ENCODE measurements at regions not wholly inside any gene's neighbourhood (a gene's known extent, or its start where the extent isn't known, plus 50 kb on each side); places are given as distances from the start of the nearest gene placed in this dataset.

DNA sequence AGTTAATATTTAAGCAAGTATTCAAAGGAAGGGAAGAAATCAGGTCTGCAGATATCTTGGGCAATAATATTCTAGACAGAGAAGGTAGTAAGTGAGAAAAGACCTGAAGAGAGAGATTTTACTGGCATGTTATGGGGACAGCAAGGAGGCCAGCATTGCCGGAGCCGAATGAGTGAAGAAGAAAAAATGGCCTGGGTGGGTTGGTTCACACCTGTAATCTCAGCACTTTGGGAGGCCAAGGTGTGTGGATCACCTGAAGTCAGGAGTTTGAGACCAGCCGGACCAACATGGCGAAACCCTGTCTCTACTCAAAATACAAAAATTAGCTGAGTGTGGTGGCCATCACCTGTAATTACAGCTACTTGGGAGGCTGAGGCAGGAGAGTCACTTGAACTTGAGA, 164.7 kb downstream of the VGLL3 start:
- no peak overlapping the region for H3K4me3 Mint-ChIP-seq
- no peak for ATAC-seq
- H3K27me3 Mint-ChIP-seq, result no peaks in the 10 kb centered on the region
- no peak for DNase-seq
- no peaks in the 10 kb centered on the region for H3K36me3 Mint-ChIP-seq
- H3K9me3 Mint-ChIP-seq (ENCODE audit: low read depth), result no peaks in the 10 kb centered on the region
- CTCF ChIA-PET, result no interaction called here
- H3K27ac Mint-ChIP-seq, result no peak overlapping the region
- no peaks in the 10 kb centered on the region for H3K4me1 Mint-ChIP-seq

GRCh38 chr3:86815880-86816279, 175.1 kb downstream of the VGLL3 start:
- Mint-ChIP-seq H3K4me3 (no peak overlapping the region), H3K36me3 (no peaks in the 10 kb centered on the region), H3K4me1 (no peaks in the 10 kb centered on the region), H3K27ac (no peak overlapping the region), H3K27me3 (no peaks in the 10 kb centered on the region), H3K9me3 (ENCODE audit: low read depth) (peaks cover 5% of the 10 kb centered on the region)
- ATAC-seq (no peak), DNase-seq (no peak)
- CTCF ChIA-PET, result no interaction called here

DNA sequence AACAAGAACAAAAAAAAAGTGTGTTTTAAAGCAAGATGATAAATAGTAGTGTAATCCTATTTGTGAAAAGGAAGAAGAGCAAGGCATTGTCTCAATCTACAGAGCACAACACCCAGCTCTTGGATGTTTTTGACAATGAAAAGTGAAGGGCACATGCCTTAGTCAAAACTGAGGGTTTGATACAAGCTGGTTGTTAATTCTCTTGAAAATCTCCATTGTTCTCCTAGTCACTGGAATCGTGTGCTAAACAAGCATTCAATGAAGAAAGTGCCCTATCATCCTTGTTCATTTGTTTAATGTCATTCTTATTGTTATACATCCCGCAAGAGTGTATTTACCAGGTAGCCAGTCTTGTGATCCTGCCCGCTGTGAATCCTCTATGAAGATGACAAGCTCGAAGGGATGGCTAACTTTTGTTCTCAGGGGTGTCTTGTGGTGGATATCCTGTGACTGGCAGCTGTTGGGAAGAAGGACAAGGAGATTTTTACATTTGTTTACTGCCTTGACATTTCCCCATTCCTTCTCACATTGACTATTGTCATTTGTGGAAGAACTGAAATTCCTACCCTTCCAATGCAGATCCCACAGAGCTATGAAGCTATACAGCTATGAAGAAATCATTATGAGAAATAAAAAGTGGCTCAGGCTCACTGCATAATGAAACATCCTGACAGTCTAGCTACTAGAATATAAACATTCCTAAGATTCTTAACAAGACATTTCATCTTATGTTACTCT, 175.9 kb downstream of the VGLL3 start:
- Mint-ChIP-seq H3K9me3 (ENCODE audit: low read depth) (peaks cover 5% of the 10 kb centered on the region), H3K4me1 (no peaks in the 10 kb centered on the region), H3K27me3 (no peaks in the 10 kb centered on the region), H3K36me3 (no peaks in the 10 kb centered on the region), H3K27ac (no peak overlapping the region), H3K4me3 (no peak overlapping the region)
- CTCF ChIA-PET, result no interaction called here
- no peak for DNase-seq
- no peak for ATAC-seq

DNA sequence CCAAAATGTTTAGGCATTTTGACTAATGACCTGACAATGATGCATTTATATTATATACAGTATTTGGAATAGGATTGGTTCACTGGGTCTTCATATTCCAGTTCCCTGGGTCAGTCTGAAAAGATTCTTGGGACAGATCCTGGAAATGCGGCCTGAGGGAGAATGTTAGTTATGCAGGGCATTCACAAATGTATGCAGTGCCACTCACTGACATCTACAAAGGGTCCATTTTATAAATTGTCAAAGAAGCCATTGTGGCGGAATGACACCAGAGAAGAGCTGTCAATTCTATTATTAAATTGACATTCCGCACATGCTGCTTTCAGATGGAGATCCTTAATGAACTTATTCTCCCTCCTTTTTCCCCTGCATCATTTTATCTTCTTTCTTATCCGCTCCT, 176.6 kb downstream of the VGLL3 start:
- H3K9me3 Mint-ChIP-seq (ENCODE audit: low read depth), result peaks cover 5% of the 10 kb centered on the region
- H3K27ac Mint-ChIP-seq, result no peak overlapping the region
- no peak for DNase-seq
- CTCF ChIA-PET, result no interaction called here
- H3K4me1 Mint-ChIP-seq, result no peaks in the 10 kb centered on the region
- no peaks in the 10 kb centered on the region for H3K36me3 Mint-ChIP-seq
- H3K27me3 Mint-ChIP-seq, result no peaks in the 10 kb centered on the region
- H3K4me3 Mint-ChIP-seq, result no peak overlapping the region
- no peak for ATAC-seq

DNA sequence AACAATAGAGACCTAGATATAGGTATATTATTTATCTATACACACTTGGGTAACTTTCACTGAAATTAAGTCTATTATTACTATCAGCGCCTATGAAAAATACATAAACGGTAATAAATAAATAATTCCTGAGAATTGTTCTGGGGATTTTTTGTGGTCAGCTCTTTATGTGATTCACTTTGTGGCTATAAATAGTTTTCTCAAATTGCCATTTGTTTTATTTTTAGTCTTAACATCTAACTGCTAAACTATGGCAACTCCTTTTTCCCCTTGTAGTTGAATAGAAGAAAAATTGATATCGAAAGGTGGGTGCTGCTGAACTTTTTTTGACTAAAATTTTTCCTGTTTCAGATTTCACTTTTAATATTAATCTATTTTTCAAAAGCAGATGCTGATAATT, 189.0 kb downstream of the VGLL3 start:
- Mint-ChIP-seq H3K27me3 (no peaks in the 10 kb centered on the region), H3K27ac (no peak overlapping the region), H3K9me3 (ENCODE audit: low read depth) (peaks cover 4% of the 10 kb centered on the region), H3K4me3 (no peak overlapping the region), H3K36me3 (no peaks in the 10 kb centered on the region), H3K4me1 (no peaks in the 10 kb centered on the region)
- CTCF ChIA-PET, result no interaction called here
- ATAC-seq (no peak), DNase-seq (no peak)

- no peaks in the 10 kb centered on the region for H3K36me3 Mint-ChIP-seq
- H3K27me3 Mint-ChIP-seq, result no peaks in the 10 kb centered on the region
- ATAC-seq (no peak), DNase-seq (no peak)
- H3K9me3 Mint-ChIP-seq (ENCODE audit: low read depth), result peaks cover 2% of the 10 kb centered on the region
- CTCF ChIA-PET, result no interaction called here
- H3K4me3 Mint-ChIP-seq, result no peak overlapping the region
- H3K4me1 Mint-ChIP-seq, result no peaks in the 10 kb centered on the region
- no peak overlapping the region for H3K27ac Mint-ChIP-seq
Measured at GRCh38 chr3:86801066-86801465, 189.9 kb downstream of the VGLL3 start.

- no peak overlapping the region for H3K4me3 Mint-ChIP-seq
- no peaks in the 10 kb centered on the region for H3K27me3 Mint-ChIP-seq
- no peak overlapping the region for H3K27ac Mint-ChIP-seq
- no peak for DNase-seq
- H3K36me3 Mint-ChIP-seq, result no peaks in the 10 kb centered on the region
- H3K9me3 Mint-ChIP-seq (ENCODE audit: low read depth), result peaks cover 2% of the 10 kb centered on the region
- H3K4me1 Mint-ChIP-seq, result no peaks in the 10 kb centered on the region
- CTCF ChIA-PET, result no interaction called here
- no peak for ATAC-seq
Measured at GRCh38 chr3:86800116-86800515, 190.8 kb downstream of the VGLL3 start.

GRCh38 chr3:86797946-86798345, 193.0 kb downstream of the VGLL3 start:
- Mint-ChIP-seq H3K27me3 (no peaks in the 10 kb centered on the region), H3K9me3 (ENCODE audit: low read depth) (no peaks in the 10 kb centered on the region), H3K27ac (no peak overlapping the region), H3K4me3 (no peak overlapping the region), H3K4me1 (no peaks in the 10 kb centered on the region), H3K36me3 (no peaks in the 10 kb centered on the region)
- no peak for DNase-seq
- no peak for ATAC-seq
- CTCF ChIA-PET, result no interaction called here

DNA sequence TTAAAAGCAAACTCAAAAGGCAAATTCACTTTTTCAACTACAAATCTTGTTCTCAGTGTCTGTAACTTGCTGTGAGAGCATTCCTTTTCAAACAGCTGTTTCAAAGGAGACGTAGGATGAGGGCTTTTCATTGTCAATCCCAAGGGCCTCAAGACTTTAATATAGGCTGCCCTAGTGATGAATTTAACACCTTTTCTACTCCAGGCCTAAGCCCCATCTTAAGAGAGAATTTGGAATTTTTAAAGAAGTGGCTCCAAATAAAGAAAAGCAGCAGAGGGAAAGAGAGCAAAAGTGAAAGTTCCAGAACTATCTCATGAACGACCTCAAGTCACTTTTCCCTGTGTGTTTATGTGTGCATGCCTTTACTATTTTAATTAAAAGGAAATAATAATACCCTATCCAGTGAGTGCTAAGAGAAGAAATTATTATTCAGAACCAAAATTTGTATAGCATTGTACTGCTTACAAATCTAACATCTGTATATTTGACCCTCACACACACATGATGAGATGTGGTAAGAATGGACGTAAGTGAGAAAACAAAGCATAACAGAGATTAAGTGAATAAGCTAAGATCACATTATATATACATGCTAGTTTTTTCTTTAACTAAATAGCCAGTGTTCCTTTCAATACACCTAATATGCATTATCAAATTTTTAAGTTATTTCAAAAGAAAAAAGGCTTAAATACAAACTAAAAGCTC, 196.4 kb downstream of the VGLL3 start:
- no peak for DNase-seq
- ATAC-seq, result no peak
- no peak overlapping the region for H3K27ac Mint-ChIP-seq
- H3K36me3 Mint-ChIP-seq, result no peaks in the 10 kb centered on the region
- CTCF ChIA-PET, result no interaction called here
- no peaks in the 10 kb centered on the region for H3K4me1 Mint-ChIP-seq
- H3K27me3 Mint-ChIP-seq, result no peaks in the 10 kb centered on the region
- H3K4me3 Mint-ChIP-seq, result no peak overlapping the region
- no peaks in the 10 kb centered on the region for H3K9me3 Mint-ChIP-seq (ENCODE audit: low read depth)

- no peaks in the 10 kb centered on the region for H3K27me3 Mint-ChIP-seq
- no peak overlapping the region for H3K27ac Mint-ChIP-seq
- DNase-seq (no peak), ATAC-seq (no peak)
- H3K4me1 Mint-ChIP-seq, result no peaks in the 10 kb centered on the region
- H3K9me3 Mint-ChIP-seq (ENCODE audit: low read depth), result no peaks in the 10 kb centered on the region
- H3K36me3 Mint-ChIP-seq, result no peaks in the 10 kb centered on the region
- no peak overlapping the region for H3K4me3 Mint-ChIP-seq
- CTCF ChIA-PET, result no interaction called here
Measured at GRCh38 chr3:86793786-86794185, 197.2 kb downstream of the VGLL3 start.

GRCh38 chr3:86792316-86792715, 198.6 kb downstream of the VGLL3 start:
- H3K4me1 Mint-ChIP-seq, result no peaks in the 10 kb centered on the region
- H3K27ac Mint-ChIP-seq, result no peak overlapping the region
- CTCF ChIA-PET, result no interaction called here

GRCh38 chr3:86790884-86791549, 199.9 kb downstream of the VGLL3 start:
- ATAC-seq (no peak), DNase-seq (no peak)
- no peak overlapping the region for H3K4me3 Mint-ChIP-seq
- CTCF ChIA-PET, result no interaction called here
- H3K27me3 Mint-ChIP-seq, result no peaks in the 10 kb centered on the region
- H3K9me3 Mint-ChIP-seq (ENCODE audit: low read depth), result no peaks in the 10 kb centered on the region
- no peaks in the 10 kb centered on the region for H3K36me3 Mint-ChIP-seq
- no peak overlapping the region for H3K27ac Mint-ChIP-seq
- H3K4me1 Mint-ChIP-seq, result no peaks in the 10 kb centered on the region

More at GRCh38 chr3:86792316-86792715, 198.6 kb downstream of the VGLL3 start:
- DNase-seq, result no peak
- Mint-ChIP-seq H3K27me3 (no peaks in the 10 kb centered on the region), H3K4me3 (no peak overlapping the region), H3K9me3 (ENCODE audit: low read depth) (no peaks in the 10 kb centered on the region), H3K36me3 (no peaks in the 10 kb centered on the region)
- no peak for ATAC-seq

DNA sequence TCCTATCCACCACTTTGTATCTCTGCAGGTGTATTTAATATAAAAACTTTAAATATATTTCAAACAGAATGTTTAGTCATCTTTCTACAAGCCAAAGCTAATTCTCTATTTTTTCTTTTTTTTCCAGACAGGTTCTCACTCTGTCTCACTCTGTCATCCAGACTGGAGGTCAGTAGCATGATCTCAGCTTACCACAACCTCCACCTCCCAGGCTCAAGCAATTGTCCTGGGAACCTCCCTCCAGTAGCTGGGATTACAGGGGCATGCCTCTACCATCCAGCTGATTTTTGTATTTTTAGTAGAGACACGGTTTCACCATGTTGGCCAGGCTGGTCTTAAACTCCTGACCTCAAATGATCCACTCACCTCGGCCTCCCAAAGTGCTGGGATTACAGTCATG, 202.6 kb downstream of the VGLL3 start:
- DNase-seq (no peak), ATAC-seq (no peak)
- Mint-ChIP-seq H3K27ac (no peak overlapping the region), H3K27me3 (no peaks in the 10 kb centered on the region), H3K9me3 (ENCODE audit: low read depth) (no peaks in the 10 kb centered on the region), H3K4me1 (no peaks in the 10 kb centered on the region), H3K36me3 (no peaks in the 10 kb centered on the region), H3K4me3 (no peak overlapping the region)
- CTCF ChIA-PET, result no interaction called here

- H3K27ac Mint-ChIP-seq, result no peak overlapping the region
- CTCF ChIA-PET, result no interaction called here
- no peaks in the 10 kb centered on the region for H3K27me3 Mint-ChIP-seq
- no peaks in the 10 kb centered on the region for H3K9me3 Mint-ChIP-seq (ENCODE audit: low read depth)
- DNase-seq, result no peak
- ATAC-seq, result no peak
- no peaks in the 10 kb centered on the region for H3K4me1 Mint-ChIP-seq
- H3K36me3 Mint-ChIP-seq, result no peaks in the 10 kb centered on the region
- no peak overlapping the region for H3K4me3 Mint-ChIP-seq
Measured at GRCh38 chr3:86787091-86787490, 203.9 kb downstream of the VGLL3 start.

Data from activated CD8-positive, alpha-beta memory T cell treated with anti-CD3 and anti-CD28 coated beads, Interleukin-2, amount 10 ng/mL, durations not matched to agents 7 days and 5 days (primary cell).